ENCODE measurements at regions not wholly inside any gene's neighbourhood (a gene's known extent, or its start where the extent isn't known, plus 50 kb on each side); places are given as distances from the start of the nearest gene placed in this dataset.

DNA sequence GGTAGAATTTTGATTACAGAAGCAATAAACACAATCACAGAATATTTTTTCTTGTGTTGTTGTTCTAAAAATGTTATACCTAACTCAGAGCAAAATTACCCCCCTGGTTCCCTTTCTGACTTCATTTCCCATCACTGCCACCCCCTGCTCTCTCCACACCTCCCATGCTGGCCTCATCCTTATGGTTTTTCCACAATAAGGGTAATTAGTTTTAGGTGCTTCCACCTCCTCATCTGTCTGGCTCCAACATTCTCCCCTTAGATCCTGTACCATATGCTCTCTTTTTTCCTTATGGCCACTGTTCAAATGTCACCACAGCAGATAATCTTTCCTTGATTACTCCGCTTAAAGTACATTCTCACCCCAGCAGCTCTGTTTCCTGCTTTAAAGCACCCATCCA lies 2208.6 kb downstream of the MRPL39 start:
- H3K4me3 ChIP-seq (ENCODE audit: low read depth, poor library complexity, severe bottlenecking): no peak overlapping the region
- intact Hi-C loops (cut with DNase I; ENCODE audit: low total_unique reads): no loop called here
- no peak for DNase-seq (ENCODE audit: low spot score in 2 of 2)
- WGBS, 2 donors: 88 to 94% methylated on average over 1 of the region's 1 CpG
- TF ChIP-seq CTCF (IDR thresholded peaks at IDR 0.05) (no peak), POLR2A (IDR thresholded peaks at IDR 0.05) (no peak)

DNA sequence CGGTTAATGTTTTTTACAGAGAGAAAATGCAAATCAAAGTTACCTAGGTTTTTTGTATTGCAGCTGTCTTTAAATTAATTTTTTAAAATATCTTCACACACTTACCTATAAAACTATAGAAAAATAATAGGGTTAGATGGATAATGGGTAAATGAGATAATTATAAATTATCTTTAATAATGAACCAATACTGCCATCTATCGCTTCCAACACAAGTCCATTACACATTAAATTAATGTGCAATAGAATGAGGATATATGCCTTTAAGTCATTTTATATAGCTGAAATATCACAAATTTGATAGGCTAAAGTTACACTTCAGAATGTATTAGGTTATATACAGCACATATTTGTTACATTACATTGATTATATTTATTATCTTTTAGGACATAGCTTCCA lies 2212.8 kb downstream of the MRPL39 start:
- no peak for DNase-seq (ENCODE audit: low spot score in 2 of 2)
- TF ChIP-seq CTCF (IDR thresholded peaks at IDR 0.05) (no peak), POLR2A (IDR thresholded peaks at IDR 0.05) (no peak)
- WGBS, 2 donors: 86 to 93% methylated on average over 2 of the region's 2 CpGs

GRCh38 chr21:23384679-23385078 lies 2222.6 kb downstream of the MRPL39 start:
- DNase-seq (ENCODE audit: low spot score in 2 of 2): no peak
- intact Hi-C loops (cut with DNase I; ENCODE audit: low total_unique reads): no loop called here
- 48 to 49% methylated on average over 4 of the region's 4 CpGs for WGBS, 2 donors
- no peak for TF ChIP-seq POLR2A (IDR thresholded peaks at IDR 0.05)
- TF ChIP-seq CTCF (IDR thresholded peaks at IDR 0.05): no peak
- no peak overlapping the region for H3K4me3 ChIP-seq (ENCODE audit: low read depth, poor library complexity, severe bottlenecking)

More for the DNA sequence above, 2212.8 kb downstream of the MRPL39 start:
- H3K4me3 ChIP-seq (ENCODE audit: low read depth, poor library complexity, severe bottlenecking): no peak overlapping the region
- intact Hi-C loops (cut with DNase I; ENCODE audit: low total_unique reads): no loop called here

- no peak overlapping the region for H3K4me3 ChIP-seq (ENCODE audit: low read depth, poor library complexity, severe bottlenecking)
- TF ChIP-seq CTCF (IDR thresholded peaks at IDR 0.05) (no peak), POLR2A (IDR thresholded peaks at IDR 0.05) (no peak)
- intact Hi-C loops (cut with DNase I; ENCODE audit: low total_unique reads): no loop called here
- no peak for DNase-seq (ENCODE audit: low spot score in 2 of 2)
- WGBS, 2 donors: 80 to 86% methylated on average over 4 of the region's 4 CpGs
Measured at GRCh38 chr21:23374155-23374554, 2233.1 kb downstream of the MRPL39 start.

DNA sequence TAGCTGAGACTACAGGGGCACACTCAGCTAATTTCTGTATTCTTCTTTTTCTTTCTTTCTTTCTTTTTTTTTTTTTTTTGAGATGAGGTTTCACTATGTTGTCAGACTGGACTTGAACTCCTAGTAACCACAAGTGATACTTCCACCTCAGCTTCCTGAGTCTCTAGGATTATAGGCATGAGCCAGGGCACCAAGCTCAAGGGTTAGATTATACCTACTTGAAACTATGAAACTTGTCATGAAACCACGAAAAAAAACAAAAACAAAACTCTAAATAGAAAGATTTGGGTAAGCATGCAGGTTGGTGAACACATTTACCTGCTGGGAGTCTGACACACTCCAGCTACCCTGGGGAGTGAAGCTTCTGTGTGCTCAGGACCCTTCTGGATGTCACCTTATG lies 2250.4 kb downstream of the MRPL39 start:
- WGBS, 2 donors: 66 to 68% methylated on average over 1 of the region's 1 CpG
- no peak overlapping the region for H3K4me3 ChIP-seq (ENCODE audit: low read depth, poor library complexity, severe bottlenecking)
- no peak for DNase-seq (ENCODE audit: low spot score in 2 of 2)
- TF ChIP-seq POLR2A (IDR thresholded peaks at IDR 0.05): no peak
- no peak for TF ChIP-seq CTCF (IDR thresholded peaks at IDR 0.05)
- intact Hi-C loops (cut with DNase I; ENCODE audit: low total_unique reads): no loop called here

GRCh38 chr21:23316190-23316589 lies 2291.1 kb downstream of the MRPL39 start:
- no peak for TF ChIP-seq POLR2A (IDR thresholded peaks at IDR 0.05)
- TF ChIP-seq CTCF (IDR thresholded peaks at IDR 0.05): no peak
- H3K4me3 ChIP-seq (ENCODE audit: low read depth, poor library complexity, severe bottlenecking): no peak overlapping the region
- no peak for DNase-seq (ENCODE audit: low spot score in 2 of 2)
- intact Hi-C loops (cut with DNase I; ENCODE audit: low total_unique reads): no loop called here

All from lower leg skin (tissue), 4 donors.